ENCODE measurements at regions not wholly inside any gene's neighbourhood (a gene's known extent, or its start where the extent isn't known, plus 50 kb on each side); places are given as distances from the start of the nearest gene placed in this dataset.
"Not testable (repeated sequence)": the region's sequence is repeated elsewhere in the genome, so short reads cannot be mapped to it uniquely, and the experiment has no call there.

DNA sequence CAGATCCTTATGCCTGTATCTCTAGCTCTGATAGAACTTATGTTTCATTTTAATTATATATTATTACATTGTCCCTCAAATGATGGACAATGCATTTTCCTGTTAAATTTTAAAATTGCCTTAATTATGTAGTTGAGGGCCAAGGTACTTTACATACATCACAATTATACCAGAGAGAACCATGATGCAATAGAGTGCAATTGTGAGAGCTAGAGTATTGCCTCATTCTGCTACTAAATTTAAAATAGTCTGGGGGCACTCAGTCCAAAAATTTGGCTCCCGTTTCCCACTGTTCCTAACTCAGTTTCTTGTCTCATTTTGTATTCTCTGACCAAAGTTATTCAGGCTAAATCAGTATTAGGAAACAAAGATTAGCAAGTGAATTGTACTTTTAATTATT is 378.5 kb upstream of the ZFP42 start:
- DNase-seq: no peak

GRCh38 chr4:187618701-187619281 is 376.8 kb upstream of the ZFP42 start:
- no peak for DNase-seq

GRCh38 chr4:187619319-187619718 is 376.3 kb upstream of the ZFP42 start:
- DNase-seq: no peak

- DNase-seq: no peak
These were observed 363.1 kb upstream of the ZFP42 start for GRCh38 chr4:187632260-187632995.

GRCh38 chr4:187633245-187633644 is 362.3 kb upstream of the ZFP42 start:
- DNase-seq: no peak

DNA sequence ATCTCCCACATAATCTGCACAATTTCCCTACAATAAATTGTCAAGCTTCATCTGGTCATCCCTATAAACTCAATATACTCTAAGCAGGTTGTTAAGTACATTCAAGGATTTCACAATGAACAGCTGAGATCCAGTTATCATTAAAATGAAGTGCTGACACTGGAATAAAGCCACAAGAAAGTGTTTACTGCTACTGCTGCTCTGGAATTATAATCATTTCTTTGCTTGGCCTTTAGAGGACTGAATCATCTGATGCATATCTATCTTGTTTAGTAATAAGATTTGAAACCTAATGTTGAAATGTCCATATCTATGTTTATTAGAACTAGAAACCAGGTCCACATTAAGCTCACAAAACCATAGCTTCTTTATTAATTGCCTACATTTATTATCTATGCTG is 338.6 kb upstream of the ZFP42 start:
- DNase-seq: no peak

DNA sequence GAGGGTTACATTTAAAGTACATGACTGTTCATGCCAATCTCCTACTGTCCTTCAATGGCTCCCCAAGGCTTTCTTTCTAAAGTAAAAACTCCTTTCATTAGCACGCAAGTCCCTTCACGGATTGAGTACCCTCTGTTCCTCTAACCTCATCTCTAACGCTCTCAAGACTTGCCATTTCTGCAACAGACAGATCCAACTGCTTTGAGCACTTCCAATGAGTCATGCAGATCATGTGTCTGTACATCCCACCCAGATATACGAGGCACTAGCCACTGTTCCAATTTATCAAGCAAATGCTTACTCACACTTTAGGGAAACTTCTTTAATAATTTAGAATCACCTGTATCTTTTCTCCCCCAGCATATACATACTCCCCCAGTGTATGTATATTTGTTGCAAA is 332.5 kb upstream of the ZFP42 start:
- DNase-seq: no peak

GRCh38 chr4:187664011-187664410 is 331.6 kb upstream of the ZFP42 start:
- DNase-seq: no peak

GRCh38 chr4:187665086-187665485 is 330.5 kb upstream of the ZFP42 start:
- DNase-seq: no peak

DNA sequence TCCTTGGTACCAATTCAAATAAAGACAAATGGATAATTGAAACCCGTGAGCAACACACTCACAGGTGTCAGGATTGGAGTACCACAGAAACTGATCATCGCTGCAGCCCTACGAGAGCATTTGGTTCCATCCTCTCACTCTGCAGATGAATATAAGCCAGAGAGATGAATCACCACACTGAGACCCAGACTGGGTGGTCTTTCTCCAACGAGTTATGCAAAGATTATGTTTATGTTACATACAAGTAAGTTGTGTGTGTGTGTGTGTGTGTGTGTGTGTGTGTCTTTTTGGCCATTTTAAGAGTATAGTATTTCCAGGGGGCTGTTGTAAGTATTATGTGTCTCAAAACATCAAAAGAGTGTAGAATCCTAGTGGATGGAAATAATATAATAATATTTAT is 329.5 kb upstream of the ZFP42 start:
- DNase-seq: no peak

- no peak for DNase-seq
These were observed 328.7 kb upstream of the ZFP42 start for GRCh38 chr4:187666697-187667494.

DNA sequence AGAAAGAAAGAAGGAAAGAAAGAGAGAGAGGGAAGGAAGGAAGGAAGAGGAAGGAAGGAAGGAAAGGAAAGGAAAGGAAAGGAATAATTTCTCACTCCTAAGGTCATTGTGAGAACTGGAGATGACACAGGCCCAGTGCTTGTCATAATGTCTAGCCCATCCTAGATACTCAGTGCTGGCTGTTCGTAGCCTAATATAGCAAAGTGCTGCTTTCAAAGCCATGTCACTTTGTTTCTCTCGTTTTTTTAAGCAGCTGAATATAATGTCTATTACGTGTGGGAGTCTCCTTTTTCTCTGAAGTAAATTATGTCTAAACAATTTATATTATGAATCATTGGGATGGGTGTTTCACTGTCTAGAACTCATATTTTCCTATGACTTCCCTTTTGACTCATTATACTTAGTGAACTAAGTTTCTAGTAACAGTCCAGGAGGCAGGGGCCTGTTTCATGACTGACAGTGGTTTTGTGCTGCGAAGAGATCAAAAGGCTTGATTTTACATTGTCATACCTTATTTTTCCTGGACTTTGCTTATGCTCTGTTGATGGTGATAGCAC is 327.0 kb upstream of the ZFP42 start:
- no peak for DNase-seq

DNA sequence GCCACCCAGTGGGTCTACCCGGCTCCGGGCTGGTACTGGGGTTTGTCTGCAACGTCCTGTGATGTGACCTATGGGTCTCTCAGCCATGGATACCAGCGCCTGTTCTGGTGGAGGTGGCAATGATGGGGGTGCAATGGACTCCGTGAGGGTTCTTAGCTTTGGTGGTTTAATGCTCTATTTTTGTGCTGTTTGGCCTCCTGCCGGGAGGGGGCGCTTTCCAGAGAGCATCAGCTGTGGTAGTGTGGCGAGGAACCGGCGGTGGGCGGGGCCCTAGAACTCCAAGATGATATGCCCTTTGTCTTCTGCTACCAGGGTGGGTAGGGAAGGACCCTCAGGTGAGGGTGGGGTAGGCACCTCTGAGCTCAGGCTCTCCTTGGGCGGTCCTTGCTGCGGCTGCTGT is 324.1 kb upstream of the ZFP42 start:
- DNase-seq: not testable (repeated sequence)

DNA sequence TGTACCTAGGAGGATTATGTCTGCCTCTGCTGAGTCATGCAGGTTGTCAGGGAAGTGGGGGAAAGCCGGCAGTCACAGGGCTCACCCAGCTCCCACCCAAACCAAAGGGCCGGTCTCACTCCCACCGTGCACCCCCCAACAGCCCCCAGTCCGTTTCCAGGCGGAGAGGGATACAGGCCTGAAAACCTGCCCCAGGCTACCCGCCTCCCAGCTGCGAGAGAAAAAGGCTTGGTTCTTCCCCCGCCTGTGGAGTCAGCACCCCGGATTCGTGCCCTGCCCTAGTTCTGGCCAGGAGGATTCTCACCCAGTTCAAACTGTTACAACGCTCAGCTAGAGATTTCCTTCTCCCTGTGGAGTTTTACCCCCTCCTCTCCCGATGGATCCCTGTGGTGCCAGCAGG is 323.6 kb upstream of the ZFP42 start:
- not testable (repeated sequence) for DNase-seq

DNA sequence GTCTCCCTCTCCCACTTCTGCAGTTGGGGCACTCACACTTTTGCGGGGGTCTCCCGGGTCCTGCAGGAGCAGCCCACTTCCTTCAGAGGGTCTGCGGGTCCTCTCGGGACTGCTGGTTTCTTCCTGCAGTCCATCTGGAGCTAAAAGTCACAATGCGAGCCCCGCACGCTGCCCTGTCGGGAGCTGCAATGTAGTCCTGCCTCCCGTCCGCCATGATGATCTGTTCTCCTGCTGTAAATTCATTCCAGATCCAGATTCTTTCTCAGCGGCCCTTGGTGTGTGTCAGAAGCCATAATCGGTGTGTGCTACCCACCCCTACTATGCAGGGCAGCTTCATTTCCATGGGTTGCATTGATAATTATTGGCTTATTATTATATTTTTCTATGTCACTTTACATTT is 323.0 kb upstream of the ZFP42 start:
- not testable (repeated sequence) for DNase-seq

- DNase-seq: no peak
These were observed 316.1 kb upstream of the ZFP42 start for GRCh38 chr4:187679450-187679849.

DNA sequence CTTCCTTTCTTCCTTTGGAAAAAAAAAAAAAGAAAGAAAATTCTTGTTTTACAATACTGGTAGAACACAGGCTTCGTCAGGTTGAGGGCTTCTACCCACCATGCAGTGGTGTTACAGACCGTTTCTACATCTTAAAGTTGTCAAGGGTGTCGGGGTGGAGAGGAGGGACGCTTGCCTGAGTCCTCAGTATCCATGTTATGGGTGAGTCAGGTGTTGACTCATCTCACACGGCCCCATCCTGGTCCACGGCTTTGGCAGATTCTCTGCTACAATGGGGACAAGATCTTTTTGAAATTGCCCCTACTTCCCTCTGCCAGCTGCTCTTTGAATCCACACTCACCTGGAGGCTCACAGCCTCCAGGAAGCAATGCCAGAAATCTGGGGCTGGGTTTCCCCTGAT is 310.3 kb upstream of the ZFP42 start:
- DNase-seq: no peak

DNA sequence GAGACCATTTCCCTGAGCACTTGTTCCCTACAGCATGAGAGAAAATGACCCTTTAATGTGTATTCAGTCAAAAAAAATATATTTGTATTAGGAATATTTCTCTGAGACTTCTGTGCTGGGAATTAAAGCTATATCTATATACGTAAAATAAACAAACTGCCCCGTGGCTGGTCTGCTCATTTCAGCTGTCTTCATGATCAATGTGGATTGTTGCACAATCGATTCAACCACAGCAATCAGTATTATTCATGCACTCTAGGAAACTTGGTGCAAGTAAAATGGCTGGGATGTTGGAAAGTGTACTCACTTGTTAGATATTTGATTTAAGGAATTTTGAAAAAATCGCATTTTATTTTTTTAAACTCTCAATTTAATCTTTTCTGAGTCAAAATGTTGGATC is 307.9 kb upstream of the ZFP42 start:
- no peak for DNase-seq

GRCh38 chr4:187692626-187693025 is 302.9 kb upstream of the ZFP42 start:
- no peak for DNase-seq

DNA sequence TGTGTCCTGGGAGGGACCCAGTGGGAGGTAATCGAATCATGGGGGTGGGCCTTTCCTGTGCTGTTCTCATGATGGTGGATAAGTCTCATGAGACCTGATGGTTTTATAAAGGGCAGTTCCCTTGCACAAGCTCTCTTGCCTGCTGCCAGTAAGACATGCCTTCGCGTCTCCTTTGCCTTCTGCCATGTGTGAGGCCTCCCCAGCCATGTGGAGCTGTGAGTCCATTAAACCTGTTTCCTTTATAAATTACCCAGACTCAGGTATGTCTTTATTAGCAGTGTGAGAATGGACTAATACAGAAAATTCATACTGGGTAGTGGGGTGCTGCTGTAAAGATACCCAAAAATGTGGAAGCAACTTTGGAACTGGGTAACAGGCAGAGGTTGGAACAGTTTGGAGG is 300.0 kb upstream of the ZFP42 start:
- DNase-seq: not testable (repeated sequence)

- no peak for DNase-seq
These were observed 284.0 kb upstream of the ZFP42 start for GRCh38 chr4:187711586-187711985.

DNA sequence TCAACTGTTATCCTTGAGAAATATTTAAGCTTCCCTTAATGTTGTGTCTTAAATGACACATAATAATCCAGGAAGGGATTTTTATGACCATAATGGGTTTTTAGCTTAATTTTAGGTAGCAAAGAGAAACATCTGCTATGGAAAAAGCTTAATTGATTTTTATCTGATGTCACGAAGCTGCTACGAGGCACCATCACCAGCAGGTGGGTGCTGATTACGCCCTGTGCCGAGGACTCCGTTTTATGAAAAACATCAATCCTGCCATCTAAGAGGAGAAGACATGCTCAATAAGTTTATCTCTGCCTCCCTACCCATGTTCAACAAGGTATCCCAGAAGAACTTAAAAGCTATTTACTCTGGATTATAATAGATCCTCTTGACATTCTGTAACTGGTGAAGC is 280.6 kb upstream of the ZFP42 start:
- DNase-seq: no peak

DNA sequence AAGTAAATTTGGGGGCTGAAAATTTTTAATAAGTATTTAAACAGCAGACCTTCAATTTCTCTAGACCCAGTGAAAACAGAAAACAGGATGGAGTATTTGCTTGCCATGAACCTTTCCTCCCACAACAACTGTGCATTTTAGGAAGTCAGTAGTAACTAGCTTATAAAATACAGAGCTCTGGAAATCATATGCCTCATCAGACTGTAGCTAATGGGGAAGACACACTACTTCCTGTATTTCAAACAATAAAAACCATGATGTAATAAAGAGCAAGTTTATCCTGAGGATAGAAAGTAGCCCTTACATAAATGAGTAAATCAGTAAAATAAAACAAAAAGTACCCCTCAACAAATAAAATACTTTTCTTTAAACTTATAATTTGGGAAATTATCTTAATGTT is 280.1 kb upstream of the ZFP42 start:
- no peak for DNase-seq

DNA sequence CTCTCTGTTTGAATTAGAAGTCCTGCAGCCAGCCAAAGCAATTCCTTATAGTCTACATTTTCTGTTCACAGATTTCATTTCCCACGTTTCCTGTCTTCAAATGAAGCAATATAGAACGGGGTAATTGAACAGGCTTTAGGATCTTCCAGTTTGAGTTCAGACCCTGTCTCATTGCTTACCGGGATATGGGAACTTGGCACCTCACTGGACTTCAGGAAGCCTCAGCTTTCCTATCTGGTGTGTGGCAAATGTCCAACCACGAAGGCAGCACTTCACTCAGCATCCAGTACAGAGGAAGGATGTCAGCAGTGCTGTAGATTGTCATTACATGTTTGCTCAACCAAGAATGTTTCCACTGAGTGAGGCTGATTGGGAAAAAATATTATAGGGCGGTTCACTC is 271.1 kb upstream of the ZFP42 start:
- no peak for DNase-seq
